ENCODE measurements at regions not wholly inside any gene's neighbourhood (a gene's known extent, or its start where the extent isn't known, plus 50 kb on each side); places are given as distances from the start of the nearest gene placed in this dataset.
"Not testable (repeated sequence)": the region's sequence is repeated elsewhere in the genome, so short reads cannot be mapped to it uniquely, and the experiment has no call there.

DNA sequence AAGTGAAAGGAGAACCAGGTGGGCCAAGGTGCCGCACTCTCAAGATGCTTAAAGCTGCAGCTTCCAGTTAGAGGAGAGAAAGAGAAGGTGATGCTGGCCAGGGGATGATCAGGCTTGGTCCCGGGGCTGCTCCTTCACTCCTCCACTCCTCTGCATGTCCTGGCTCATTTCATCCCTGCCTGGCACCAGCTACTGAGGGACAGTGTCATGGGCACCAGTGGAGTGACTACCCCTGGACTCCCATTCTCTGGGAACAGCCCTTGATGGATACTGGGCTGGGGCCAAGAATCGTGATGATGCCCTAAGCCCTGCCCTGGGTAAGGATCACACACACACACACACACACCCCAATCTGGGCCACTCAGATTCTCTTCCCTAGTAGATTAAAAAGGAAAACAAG is 243.7 kb downstream of the UACA start:
- H3K9me3 ChIP-seq (ENCODE audit: low read depth, low read length): no peaks in the 10 kb centered on the region
- TF ChIP-seq FOXP2 (optimal IDR thresholded peaks at IDR 0.05; ENCODE audit: control extremely low read depth, extremely low read length, insufficient read depth) (no peak), POLR2AphosphoS5 (IDR thresholded peaks at IDR 0.05; ENCODE audit: borderline replicate concordance, low read depth, low read length) (no peak), EZH2 (IDR thresholded peaks at IDR 0.05) (no peak)
- H3K9ac ChIP-seq (ENCODE audit: insufficient read length): no peak overlapping the region
- H3K36me3 ChIP-seq (ENCODE audit: insufficient read depth, low read length): no peaks in the 10 kb centered on the region
- DNase-seq (ENCODE audit: low read depth, low spot score): no peak
- H3K4me3 ChIP-seq: no peak overlapping the region
- H3K27ac ChIP-seq: no peak overlapping the region

DNA sequence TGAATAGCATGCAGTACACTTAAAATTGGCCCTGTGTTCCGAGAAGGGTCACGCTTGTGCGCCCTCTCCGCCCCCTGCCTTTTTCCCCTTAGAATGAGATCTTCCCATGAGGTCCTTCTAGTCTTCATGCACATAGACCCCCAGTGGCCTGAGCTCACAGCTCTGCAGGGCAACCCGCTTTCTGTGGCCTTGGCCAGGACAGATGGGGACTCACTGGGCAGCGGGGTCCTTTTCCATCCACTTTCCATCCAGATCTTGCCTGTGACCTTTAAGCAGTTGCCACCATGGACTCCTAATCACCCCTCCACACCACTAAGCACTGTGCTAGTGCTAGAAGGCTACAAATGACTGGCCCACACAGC is 244.4 kb downstream of the UACA start:
- no peak overlapping the region for H3K27ac ChIP-seq
- no peaks in the 10 kb centered on the region for H3K9me3 ChIP-seq (ENCODE audit: low read depth, low read length)
- DNase-seq (ENCODE audit: low read depth, low spot score): no peak
- H3K9ac ChIP-seq (ENCODE audit: insufficient read length): no peak overlapping the region
- TF ChIP-seq EZH2 (IDR thresholded peaks at IDR 0.05): no peak
- no peak for TF ChIP-seq FOXP2 (optimal IDR thresholded peaks at IDR 0.05; ENCODE audit: control extremely low read depth, extremely low read length, insufficient read depth)
- TF ChIP-seq POLR2AphosphoS5 (IDR thresholded peaks at IDR 0.05; ENCODE audit: borderline replicate concordance, low read depth, low read length): no peak
- no peak overlapping the region for H3K4me3 ChIP-seq
- no peaks in the 10 kb centered on the region for H3K36me3 ChIP-seq (ENCODE audit: insufficient read depth, low read length)

GRCh38 chr15:70518201-70519003 is 245.0 kb downstream of the UACA start:
- no peaks in the 10 kb centered on the region for H3K9me3 ChIP-seq (ENCODE audit: low read depth, low read length)
- no peak for DNase-seq (ENCODE audit: low read depth, low spot score)
- H3K36me3 ChIP-seq (ENCODE audit: insufficient read depth, low read length): no peaks in the 10 kb centered on the region
- no peak overlapping the region for H3K9ac ChIP-seq (ENCODE audit: insufficient read length)
- TF ChIP-seq FOXP2 (optimal IDR thresholded peaks at IDR 0.05; ENCODE audit: control extremely low read depth, extremely low read length, insufficient read depth): no peak
- TF ChIP-seq EZH2 (IDR thresholded peaks at IDR 0.05): no peak
- no peak for TF ChIP-seq POLR2AphosphoS5 (IDR thresholded peaks at IDR 0.05; ENCODE audit: borderline replicate concordance, low read depth, low read length)
- no peak overlapping the region for H3K4me3 ChIP-seq
- H3K27ac ChIP-seq: no peak overlapping the region

DNA sequence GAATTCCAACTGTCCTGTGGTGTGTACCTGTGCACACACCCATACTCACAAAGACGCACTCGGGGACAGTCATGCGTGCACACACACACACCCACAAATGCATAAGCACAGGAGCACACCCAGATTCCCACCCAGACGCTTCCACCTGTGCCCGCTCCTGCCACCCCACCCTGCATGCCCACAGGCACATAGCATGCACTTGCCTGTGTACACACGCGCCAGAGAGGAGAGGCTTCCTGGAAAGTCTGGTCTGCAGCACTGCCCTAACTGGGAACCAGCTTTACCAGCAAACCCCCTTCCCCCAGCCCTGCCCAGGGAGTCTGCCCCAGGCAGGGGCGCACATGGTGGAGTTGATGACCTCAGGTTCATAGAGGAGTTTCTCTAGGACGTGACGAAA is 246.2 kb downstream of the UACA start:
- Histone ChIP-seq H3K4me3 (no peak overlapping the region), H3K9me3 (ENCODE audit: low read depth, low read length) (no peaks in the 10 kb centered on the region), H3K9ac (ENCODE audit: insufficient read length) (no peak overlapping the region), H3K27ac (no peak overlapping the region), H3K36me3 (ENCODE audit: insufficient read depth, low read length) (no peaks in the 10 kb centered on the region)
- TF ChIP-seq FOXP2 (optimal IDR thresholded peaks at IDR 0.05; ENCODE audit: control extremely low read depth, extremely low read length, insufficient read depth) (no peak), POLR2AphosphoS5 (IDR thresholded peaks at IDR 0.05; ENCODE audit: borderline replicate concordance, low read depth, low read length) (no peak), EZH2 (IDR thresholded peaks at IDR 0.05) (no peak)
- no peak for DNase-seq (ENCODE audit: low read depth, low spot score)

DNA sequence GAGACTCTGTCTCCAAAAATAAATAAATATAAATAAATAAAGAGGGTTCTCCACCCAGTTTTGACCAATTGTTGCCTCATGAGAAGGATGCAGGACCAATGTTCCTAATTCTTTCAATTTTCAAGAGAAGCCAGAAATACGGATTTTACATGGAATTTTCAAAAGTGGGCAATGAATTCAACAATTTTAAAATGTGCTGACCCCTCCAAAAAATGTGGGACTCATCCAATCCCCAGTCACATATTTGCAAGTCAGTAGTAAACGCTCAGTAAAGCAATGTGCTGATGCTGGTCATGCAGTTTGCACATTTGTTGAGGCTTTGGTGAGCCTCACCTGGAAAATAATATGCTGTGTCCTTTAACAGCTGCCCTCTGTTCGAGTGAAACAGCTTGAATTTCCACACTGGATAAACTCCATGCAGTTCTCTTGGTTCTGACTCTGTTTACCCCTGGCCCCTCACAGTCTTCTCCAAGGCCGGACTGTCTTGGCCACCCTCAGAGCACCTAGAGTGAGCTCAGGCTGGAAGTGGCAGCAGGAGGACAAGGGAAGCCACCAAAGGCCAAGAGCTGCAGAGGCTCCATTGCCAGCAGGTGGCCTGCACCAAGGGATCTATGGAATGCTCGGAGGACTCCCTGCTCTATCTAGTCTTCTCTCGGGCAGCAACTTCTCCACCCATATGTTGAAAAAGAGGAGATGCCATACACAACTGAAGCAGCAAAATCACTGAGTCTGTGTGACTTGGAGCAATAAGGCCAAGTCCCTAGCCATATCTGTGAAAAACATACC is 246.8 kb downstream of the UACA start:
- H3K36me3 ChIP-seq (ENCODE audit: insufficient read depth, low read length): no peaks in the 10 kb centered on the region
- TF ChIP-seq EZH2 (IDR thresholded peaks at IDR 0.05): no peak
- no peak for TF ChIP-seq FOXP2 (optimal IDR thresholded peaks at IDR 0.05; ENCODE audit: control extremely low read depth, extremely low read length, insufficient read depth)
- TF ChIP-seq POLR2AphosphoS5 (IDR thresholded peaks at IDR 0.05; ENCODE audit: borderline replicate concordance, low read depth, low read length): no peak
- H3K4me3 ChIP-seq: no peak overlapping the region
- H3K27ac ChIP-seq: no peak overlapping the region
- H3K9me3 ChIP-seq (ENCODE audit: low read depth, low read length): no peaks in the 10 kb centered on the region
- no peak for DNase-seq (ENCODE audit: low read depth, low spot score)
- no peak overlapping the region for H3K9ac ChIP-seq (ENCODE audit: insufficient read length)

DNA sequence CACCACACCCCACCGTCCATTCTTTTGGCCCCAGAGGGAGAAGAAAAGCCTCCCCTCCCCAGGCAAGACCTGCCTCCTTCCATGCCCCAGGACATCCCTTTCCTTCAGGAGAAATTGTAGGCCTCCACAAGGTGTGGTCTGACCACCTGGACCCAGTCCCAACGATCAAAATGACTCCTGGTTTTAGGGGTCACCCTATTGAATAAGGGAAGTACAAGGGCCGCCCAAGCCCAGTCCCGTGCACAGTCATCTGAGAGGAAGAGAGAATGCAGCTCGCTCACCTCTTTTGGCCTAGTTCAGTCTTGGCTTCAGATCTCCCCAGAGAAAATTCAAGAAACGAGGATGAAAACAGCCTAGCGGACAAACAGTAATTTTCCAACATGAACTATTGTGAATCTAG is 249.1 kb downstream of the UACA start:
- no peaks in the 10 kb centered on the region for H3K9me3 ChIP-seq (ENCODE audit: low read depth, low read length)
- DNase-seq (ENCODE audit: low read depth, low spot score): no peak
- no peaks in the 10 kb centered on the region for H3K36me3 ChIP-seq (ENCODE audit: insufficient read depth, low read length)
- no peak overlapping the region for H3K4me3 ChIP-seq
- no peak overlapping the region for H3K9ac ChIP-seq (ENCODE audit: insufficient read length)
- no peak overlapping the region for H3K27ac ChIP-seq
- TF ChIP-seq FOXP2 (optimal IDR thresholded peaks at IDR 0.05; ENCODE audit: control extremely low read depth, extremely low read length, insufficient read depth) (no peak), POLR2AphosphoS5 (IDR thresholded peaks at IDR 0.05; ENCODE audit: borderline replicate concordance, low read depth, low read length) (no peak), EZH2 (IDR thresholded peaks at IDR 0.05) (no peak)

DNA sequence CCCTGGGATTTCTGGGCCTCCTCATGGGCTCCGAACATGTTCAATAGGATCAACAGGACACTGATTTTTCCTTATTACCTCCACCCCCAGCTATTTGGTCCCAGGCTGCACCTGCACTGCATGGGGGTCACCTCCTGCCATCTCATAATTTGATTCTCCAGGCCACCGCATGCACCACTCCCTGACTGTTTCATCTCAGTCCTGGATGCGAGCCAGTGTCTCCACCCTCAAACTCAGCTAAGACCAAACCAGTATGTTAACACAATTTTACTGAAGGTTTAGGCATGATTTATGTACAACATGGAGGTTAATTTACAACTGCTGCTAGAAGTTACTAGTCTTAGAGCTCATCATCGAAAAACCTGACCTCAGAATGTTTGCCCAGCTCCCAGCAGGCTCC is 249.5 kb downstream of the UACA start:
- Histone ChIP-seq H3K36me3 (ENCODE audit: insufficient read depth, low read length) (no peaks in the 10 kb centered on the region), H3K9me3 (ENCODE audit: low read depth, low read length) (no peaks in the 10 kb centered on the region), H3K27ac (no peak overlapping the region), H3K9ac (ENCODE audit: insufficient read length) (no peak overlapping the region), H3K4me3 (no peak overlapping the region)
- TF ChIP-seq FOXP2 (optimal IDR thresholded peaks at IDR 0.05; ENCODE audit: control extremely low read depth, extremely low read length, insufficient read depth): no peak
- TF ChIP-seq POLR2AphosphoS5 (IDR thresholded peaks at IDR 0.05; ENCODE audit: borderline replicate concordance, low read depth, low read length): no peak
- TF ChIP-seq EZH2 (IDR thresholded peaks at IDR 0.05): no peak
- DNase-seq (ENCODE audit: low read depth, low spot score): no peak

DNA sequence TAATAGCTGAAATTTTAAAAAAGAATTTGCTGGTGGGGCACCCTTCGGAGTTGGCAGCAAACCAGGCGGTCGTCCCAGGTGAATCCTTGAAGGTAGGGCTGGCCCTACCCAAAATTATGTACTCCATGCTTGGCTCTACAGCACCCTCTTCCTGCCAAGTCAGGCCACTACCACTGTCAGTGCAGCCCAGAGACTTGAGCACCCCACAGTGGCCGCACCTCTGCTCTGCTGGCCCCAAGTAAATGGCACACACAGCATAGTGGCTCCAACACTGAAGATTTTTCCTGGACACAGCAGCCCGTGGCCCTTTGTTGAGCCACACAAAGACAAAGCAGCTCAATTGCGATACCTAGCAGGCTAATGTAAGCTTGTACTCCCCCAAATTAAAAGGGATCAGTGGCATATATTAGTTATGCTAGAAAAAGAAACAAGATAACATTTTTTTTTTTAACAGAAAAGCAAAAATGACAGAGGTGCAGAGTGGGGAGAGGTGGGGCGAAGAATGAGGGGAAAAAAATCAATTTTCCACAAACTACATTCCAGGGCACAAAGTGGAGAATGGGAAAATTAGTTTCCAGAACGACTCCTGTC is 250.5 kb downstream of the UACA start:
- TF ChIP-seq EZH2 (IDR thresholded peaks at IDR 0.05): no peak
- no peak for TF ChIP-seq POLR2AphosphoS5 (IDR thresholded peaks at IDR 0.05; ENCODE audit: borderline replicate concordance, low read depth, low read length)
- TF ChIP-seq FOXP2 (optimal IDR thresholded peaks at IDR 0.05; ENCODE audit: control extremely low read depth, extremely low read length, insufficient read depth): no peak
- DNase-seq (ENCODE audit: low read depth, low spot score): no peak
- Histone ChIP-seq H3K9ac (ENCODE audit: insufficient read length) (no peak overlapping the region), H3K9me3 (ENCODE audit: low read depth, low read length) (no peaks in the 10 kb centered on the region), H3K36me3 (ENCODE audit: insufficient read depth, low read length) (no peaks in the 10 kb centered on the region), H3K4me3 (no peak overlapping the region), H3K27ac (no peak overlapping the region)

- not testable (repeated sequence) for H3K36me3 ChIP-seq (ENCODE audit: insufficient read depth, low read length); H3K9ac ChIP-seq (ENCODE audit: insufficient read length); H3K4me3 ChIP-seq; H3K27ac ChIP-seq; H3K9me3 ChIP-seq (ENCODE audit: low read depth, low read length); DNase-seq (ENCODE audit: low read depth, low spot score)
Measured at GRCh38 chr15:70511972-70512587, 251.3 kb downstream of the UACA start.

Data from SK-N-MC (cell line).